ENCODE measurements at regions not wholly inside any gene's neighbourhood (a gene's known extent, or its start where the extent isn't known, plus 50 kb on each side); places are given as distances from the start of the nearest gene placed in this dataset.

GRCh38 chr4:134548052-134548628, 346.6 kb upstream of the PABPC4L start:
- DNase-seq (ENCODE audit: low read depth), result no peak
- no peak overlapping the region for H3K4me3 ChIP-seq (ENCODE audit: low read depth, low read length)
- TF ChIP-seq CTCF (IDR thresholded peaks at IDR 0.05; ENCODE audit: insufficient read depth, low read depth, low read length, missing control alignments), result no peak

GRCh38 chr4:134546279-134546678, 344.7 kb upstream of the PABPC4L start:
- TF ChIP-seq CTCF (IDR thresholded peaks at IDR 0.05; ENCODE audit: insufficient read depth, low read depth, low read length, missing control alignments), result no peak
- H3K4me3 ChIP-seq (ENCODE audit: low read depth, low read length), result no peak overlapping the region
- no peak for DNase-seq (ENCODE audit: low read depth)

GRCh38 chr4:134544303-134544770, 342.7 kb upstream of the PABPC4L start:
- no peak overlapping the region for H3K4me3 ChIP-seq (ENCODE audit: low read depth, low read length)
- no peak for TF ChIP-seq CTCF (IDR thresholded peaks at IDR 0.05; ENCODE audit: insufficient read depth, low read depth, low read length, missing control alignments)
- DNase-seq (ENCODE audit: low read depth), result no peak

- DNase-seq (ENCODE audit: low read depth), result no peak
- TF ChIP-seq CTCF (IDR thresholded peaks at IDR 0.05; ENCODE audit: insufficient read depth, low read depth, low read length, missing control alignments), result no peak
Measured at GRCh38 chr4:134540588-134540987, 339.0 kb upstream of the PABPC4L start.

GRCh38 chr4:134539729-134540231, 338.2 kb upstream of the PABPC4L start:
- TF ChIP-seq CTCF (IDR thresholded peaks at IDR 0.05; ENCODE audit: insufficient read depth, low read depth, low read length, missing control alignments), result no peak
- no peak for DNase-seq (ENCODE audit: low read depth)

More at GRCh38 chr4:134540588-134540987, 339.0 kb upstream of the PABPC4L start:
- H3K4me3 ChIP-seq (ENCODE audit: low read depth, low read length), result no peak overlapping the region

GRCh38 chr4:134537701-134538100, 336.1 kb upstream of the PABPC4L start:
- no peak for TF ChIP-seq CTCF (IDR thresholded peaks at IDR 0.05; ENCODE audit: insufficient read depth, low read depth, low read length, missing control alignments)
- no peak for DNase-seq (ENCODE audit: low read depth)
- H3K4me3 ChIP-seq (ENCODE audit: low read depth, low read length), result no peak overlapping the region

More at GRCh38 chr4:134539729-134540231, 338.2 kb upstream of the PABPC4L start:
- H3K4me3 ChIP-seq (ENCODE audit: low read depth, low read length), result no peak overlapping the region

- TF ChIP-seq CTCF (IDR thresholded peaks at IDR 0.05; ENCODE audit: insufficient read depth, low read depth, low read length, missing control alignments), result no peak
Measured at GRCh38 chr4:134533068-134533467, 331.5 kb upstream of the PABPC4L start.

More at GRCh38 chr4:134533068-134533467, 331.5 kb upstream of the PABPC4L start:
- peak; percentile 0 for DNase-seq (ENCODE audit: low read depth)
- no peak overlapping the region for H3K4me3 ChIP-seq (ENCODE audit: low read depth, low read length)

Measured in GM12865 (cell line).